ENCODE measurements at regions not wholly inside any gene's neighbourhood (a gene's known extent, or its start where the extent isn't known, plus 50 kb on each side); places are given as distances from the start of the nearest gene placed in this dataset.

DNA sequence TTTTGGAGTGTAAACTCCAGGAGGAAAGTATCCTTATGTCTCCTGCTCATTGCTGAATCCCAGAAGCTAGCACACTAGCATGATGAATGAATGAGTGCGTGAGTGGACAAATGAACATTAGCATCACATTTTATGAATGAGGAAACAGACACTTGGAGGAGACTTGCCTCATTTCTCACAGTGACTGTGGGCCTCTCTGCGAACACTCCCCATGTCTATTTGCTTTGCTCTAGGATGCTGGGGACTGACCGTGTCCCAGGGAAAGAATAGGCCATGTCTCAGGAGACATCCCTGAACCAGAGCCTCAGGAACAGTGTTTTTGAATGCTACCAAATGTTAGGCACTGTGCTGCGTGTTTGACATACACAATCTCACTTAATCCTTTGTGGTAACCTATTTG lies 140.9 kb downstream of the OMA1 start:
- no peaks in the 10 kb centered on the region for H4K20me1 ChIP-seq (ENCODE audit: insufficient read depth, low read length)
- H3K9me3 ChIP-seq (ENCODE audit: insufficient read depth, low read length): no peaks in the 10 kb centered on the region
- H3K4me2 ChIP-seq (ENCODE audit: low read length): no peak overlapping the region
- H3K4me3 ChIP-seq (ENCODE audit: low read length): no peak overlapping the region
- H2AFZ ChIP-seq (ENCODE audit: low read depth, low read length): no peak overlapping the region
- no peaks in the 10 kb centered on the region for H3K27me3 ChIP-seq (ENCODE audit: low read depth, low read length)
- H3K9ac ChIP-seq (ENCODE audit: low read length): no peak overlapping the region
- no peak overlapping the region for H3K27ac ChIP-seq (ENCODE audit: low read length)
- no peaks in the 10 kb centered on the region for H3K4me1 ChIP-seq (ENCODE audit: low read length)
- no peaks in the 10 kb centered on the region for H3K36me3 ChIP-seq (replicated peaks; ENCODE audit: low read depth, low read length)
- TF ChIP-seq CTCF (IDR thresholded peaks at IDR 0.05; ENCODE audit: low read depth, low read length) (no peak), EZH2phosphoT487 (IDR thresholded peaks at IDR 0.05; ENCODE audit: low read depth) (no peak)
- H3K79me2 ChIP-seq (ENCODE audit: low read length): no peaks in the 10 kb centered on the region

DNA sequence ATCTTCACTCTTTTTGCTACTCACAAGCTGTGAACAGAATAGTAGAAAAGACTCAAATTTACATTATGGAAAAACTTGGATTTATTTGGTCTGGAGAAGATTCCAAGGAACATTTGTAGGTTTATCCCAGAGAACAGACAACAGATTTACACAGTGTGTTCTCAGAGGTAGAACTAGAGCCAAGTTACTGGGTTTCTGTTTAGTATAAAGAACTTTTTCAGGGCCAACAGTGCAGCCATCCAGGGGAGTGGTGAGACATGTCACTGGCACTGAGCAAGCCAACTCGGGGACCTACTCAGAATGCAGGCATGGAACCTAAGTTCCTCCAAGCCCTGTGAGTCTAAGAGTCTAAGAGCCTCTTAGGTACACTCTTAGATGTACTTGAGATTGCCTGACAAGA lies 142.6 kb downstream of the OMA1 start:
- H3K27ac ChIP-seq (ENCODE audit: low read length): no peak overlapping the region
- H3K9ac ChIP-seq (ENCODE audit: low read length): no peak overlapping the region
- H3K4me1 ChIP-seq (ENCODE audit: low read length): no peaks in the 10 kb centered on the region
- H3K79me2 ChIP-seq (ENCODE audit: low read length): no peaks in the 10 kb centered on the region
- H2AFZ ChIP-seq (ENCODE audit: low read depth, low read length): no peak overlapping the region
- no peaks in the 10 kb centered on the region for H3K36me3 ChIP-seq (replicated peaks; ENCODE audit: low read depth, low read length)
- no peaks in the 10 kb centered on the region for H3K9me3 ChIP-seq (ENCODE audit: insufficient read depth, low read length)
- no peak overlapping the region for H3K4me3 ChIP-seq (ENCODE audit: low read length)
- no peaks in the 10 kb centered on the region for H3K27me3 ChIP-seq (ENCODE audit: low read depth, low read length)
- no peak overlapping the region for H3K4me2 ChIP-seq (ENCODE audit: low read length)
- no peaks in the 10 kb centered on the region for H4K20me1 ChIP-seq (ENCODE audit: insufficient read depth, low read length)
- TF ChIP-seq CTCF (IDR thresholded peaks at IDR 0.05; ENCODE audit: low read depth, low read length): no peak
- TF ChIP-seq EZH2phosphoT487 (IDR thresholded peaks at IDR 0.05; ENCODE audit: low read depth): no peak

- Histone ChIP-seq H3K4me1 (ENCODE audit: low read length) (no peaks in the 10 kb centered on the region), H3K27me3 (ENCODE audit: low read depth, low read length) (no peaks in the 10 kb centered on the region), H3K9ac (ENCODE audit: low read length) (no peak overlapping the region), H2AFZ (ENCODE audit: low read depth, low read length) (no peak overlapping the region), H3K79me2 (ENCODE audit: low read length) (no peaks in the 10 kb centered on the region), H3K4me2 (ENCODE audit: low read length) (no peak overlapping the region), H3K27ac (ENCODE audit: low read length) (no peak overlapping the region), H3K4me3 (ENCODE audit: low read length) (no peak overlapping the region), H3K9me3 (ENCODE audit: insufficient read depth, low read length) (no peaks in the 10 kb centered on the region), H4K20me1 (ENCODE audit: insufficient read depth, low read length) (no peaks in the 10 kb centered on the region), H3K36me3 (replicated peaks; ENCODE audit: low read depth, low read length) (no peaks in the 10 kb centered on the region)
- TF ChIP-seq EZH2phosphoT487 (IDR thresholded peaks at IDR 0.05; ENCODE audit: low read depth): no peak
- TF ChIP-seq CTCF (IDR thresholded peaks at IDR 0.05; ENCODE audit: low read depth, low read length): no peak
Measured at GRCh38 chr1:58402444-58402843, 144.1 kb downstream of the OMA1 start.

DNA sequence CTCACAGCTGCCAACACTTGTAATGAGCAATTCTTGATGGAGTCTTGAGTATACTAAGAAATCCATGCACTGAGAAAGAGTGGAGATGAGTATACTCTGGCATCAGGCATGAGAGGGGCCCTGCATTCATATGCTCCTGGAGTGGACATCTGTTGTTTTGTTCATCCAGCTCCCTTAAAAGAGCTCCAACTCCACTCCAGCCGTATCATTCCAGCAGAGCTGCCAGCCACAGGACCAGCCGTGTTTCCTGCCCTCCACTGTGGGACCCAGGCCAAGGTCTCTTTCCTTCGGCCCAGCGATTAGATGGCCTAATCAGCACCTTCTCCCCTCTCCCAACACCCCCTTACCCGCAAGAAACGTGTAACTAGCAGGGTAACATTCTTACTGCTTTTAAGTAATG lies 144.5 kb downstream of the OMA1 start:
- TF ChIP-seq EZH2phosphoT487 (IDR thresholded peaks at IDR 0.05; ENCODE audit: low read depth) (no peak), CTCF (IDR thresholded peaks at IDR 0.05; ENCODE audit: low read depth, low read length) (no peak)
- H3K9ac ChIP-seq (ENCODE audit: low read length): no peak overlapping the region
- H3K9me3 ChIP-seq (ENCODE audit: insufficient read depth, low read length): no peaks in the 10 kb centered on the region
- no peaks in the 10 kb centered on the region for H3K36me3 ChIP-seq (replicated peaks; ENCODE audit: low read depth, low read length)
- no peaks in the 10 kb centered on the region for H3K4me1 ChIP-seq (ENCODE audit: low read length)
- no peak overlapping the region for H3K4me3 ChIP-seq (ENCODE audit: low read length)
- no peaks in the 10 kb centered on the region for H4K20me1 ChIP-seq (ENCODE audit: insufficient read depth, low read length)
- no peak overlapping the region for H3K4me2 ChIP-seq (ENCODE audit: low read length)
- no peaks in the 10 kb centered on the region for H3K79me2 ChIP-seq (ENCODE audit: low read length)
- no peak overlapping the region for H3K27ac ChIP-seq (ENCODE audit: low read length)
- H3K27me3 ChIP-seq (ENCODE audit: low read depth, low read length): no peaks in the 10 kb centered on the region
- no peak overlapping the region for H2AFZ ChIP-seq (ENCODE audit: low read depth, low read length)
